ENCODE measurements at regions not wholly inside any gene's neighbourhood (a gene's known extent, or its start where the extent isn't known, plus 50 kb on each side); places are given as distances from the start of the nearest gene placed in this dataset.
"Not testable (repeated sequence)": the region's sequence is repeated elsewhere in the genome, so short reads cannot be mapped to it uniquely, and the experiment has no call there.

- TF ChIP-seq KAT7 (CRISPR knock-in tag; IDR thresholded peaks at IDR 0.05; ENCODE audit: borderline replicate concordance); KDM5B (CRISPR knock-in tag; IDR thresholded peaks at IDR 0.05; ENCODE audit: borderline replicate concordance); ZC3H4 (CRISPR knock-in tag; IDR thresholded peaks at IDR 0.05; ENCODE audit: borderline replicate concordance); PHB2 (IDR thresholded peaks at IDR 0.05; ENCODE audit: partially characterized antibody); ZNF367 (CRISPR knock-in tag; IDR thresholded peaks at IDR 0.05; ENCODE audit: borderline replicate concordance); SMC3 (IDR thresholded peaks at IDR 0.05; ENCODE audit: low read length); ZBTB7A (CRISPR knock-in tag; IDR thresholded peaks at IDR 0.05); POLR2G (IDR thresholded peaks at IDR 0.05; ENCODE audit: low read depth, low read length); YEATS4 (CRISPR knock-in tag; IDR thresholded peaks at IDR 0.05; ENCODE audit: borderline replicate concordance); ZNF576 (CRISPR knock-in tag; IDR thresholded peaks at IDR 0.05); PRPF4 (IDR thresholded peaks at IDR 0.05; ENCODE audit: low read depth, low read length, poor library complexity, severe bottlenecking); POLR2AphosphoS5 (IDR thresholded peaks at IDR 0.05; ENCODE audit: low read depth, low read length); TBP (CRISPR knock-in tag; IDR thresholded peaks at IDR 0.05); ZFP91 (CRISPR knock-in tag; IDR thresholded peaks at IDR 0.05; ENCODE audit: borderline replicate concordance): not testable (repeated sequence)
Observed at GRCh38 chr1:143503048-143503447, 468.7 kb downstream of the FAM72C start.
